Skeletal muscle satellite cell (primary cell): ENCODE measurements at regions not wholly inside any gene's neighbourhood (a gene's known extent, or its start where the extent isn't known, plus 50 kb on each side); places are given as distances from the start of the nearest gene placed in this dataset. TPM values are rescaled to one million over a fixed set of nuclear protein-coding genes. Genes with fewer than 3 reads are reported as not detected.

Source experiments
- H3K27me3 ChIP-seq: 2 replicates; pipeline ENCODE4 v1.7.0; 2013; ENCODE audit warnings: low read length; ENCODE audit not compliant: control insufficient read depth, insufficient read depth
- H3K36me3 ChIP-seq: 2 replicates; pipeline ENCODE4 v1.7.0; 2013; ENCODE audit warnings: mild to moderate bottlenecking, control low read depth, low read length; ENCODE audit not compliant: insufficient read depth
- H3K4me1 ChIP-seq: 2 replicates; pipeline ENCODE4 v1.7.0; 2013; ENCODE audit warnings: low read length; ENCODE audit not compliant: control insufficient read depth, insufficient read depth
- H3K4me2 ChIP-seq: 2 replicates; pipeline ENCODE4 v1.7.0; 2013; ENCODE audit warnings: mild to moderate bottlenecking, low read length
- H3K4me3 ChIP-seq: 2 replicates; pipeline ENCODE4 v1.7.0; 2013; ENCODE audit warnings: low read length
- H3K9ac ChIP-seq: 2 replicates; pipeline ENCODE4 v1.7.0; 2013; ENCODE audit warnings: mild to moderate bottlenecking, low read depth, low read length, moderate library complexity
- H3K9me3 ChIP-seq: replicated peaks from 2 replicates; pipeline ENCODE4 v1.7.0; 2013; ENCODE audit warnings: mild to moderate bottlenecking, control low read depth, low read length
- small RNA-seq: library from RNA; depleted of rRNA; stranded (forward); fragments of <200 nt; gene quantifications from one replicate; pipeline ENCODE3, GENCODE V24; 2012

DNA sequence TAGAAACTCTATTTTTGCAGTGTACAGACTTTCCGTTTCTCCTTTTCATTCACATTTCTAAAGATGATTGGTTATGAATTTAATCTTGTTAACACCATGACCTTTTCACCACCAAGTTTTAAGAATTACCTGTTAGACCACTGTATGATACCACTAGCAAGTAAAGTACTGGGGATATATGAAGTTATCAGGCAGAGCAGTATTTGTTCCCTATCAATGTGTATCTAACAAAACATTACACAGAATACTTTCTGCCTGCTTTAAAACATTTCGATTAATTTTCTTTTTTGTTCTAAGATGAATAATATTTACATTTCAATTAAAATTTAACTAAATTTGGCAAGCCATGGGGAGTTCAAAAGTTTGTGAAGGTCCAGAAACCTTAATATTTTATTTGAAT, 49.9 kb upstream of the AHR start:
- H3K27me3 ChIP-seq, result no peaks in the 10 kb centered on the region
- no peaks in the 10 kb centered on the region for H3K36me3 ChIP-seq
- H3K9ac ChIP-seq, result no peak overlapping the region
- H3K4me2 ChIP-seq, result no peak overlapping the region
- H3K9me3 ChIP-seq, result no peaks in the 10 kb centered on the region
- H3K4me3 ChIP-seq, result no peak overlapping the region
- no peaks in the 10 kb centered on the region for H3K4me1 ChIP-seq

Small RNAs in the stretch of these regions (small RNA-seq; reads per million reads assigned to genes)
- not detected for gene RF00017
